Caki2 (cell line): ENCODE measurements at regions not wholly inside any gene's neighbourhood (a gene's known extent, or its start where the extent isn't known, plus 50 kb on each side); places are given as distances from the start of the nearest gene placed in this dataset.

ENCODE experiments used
- DNase-seq: peaks from one replicate; pipeline ENCODE4 v3.0.0-alpha.2; 2015; ENCODE audit warnings: low read depth
- in situ Hi-C: cut with HindIII; loops from 2 replicates; pipeline ENCODE4 v1.10.0; 2016; ENCODE audit warnings: low sequenced_read_pairs, low pct_unique_long_range_greater_than_20kb, mixed read lengths

DNA sequence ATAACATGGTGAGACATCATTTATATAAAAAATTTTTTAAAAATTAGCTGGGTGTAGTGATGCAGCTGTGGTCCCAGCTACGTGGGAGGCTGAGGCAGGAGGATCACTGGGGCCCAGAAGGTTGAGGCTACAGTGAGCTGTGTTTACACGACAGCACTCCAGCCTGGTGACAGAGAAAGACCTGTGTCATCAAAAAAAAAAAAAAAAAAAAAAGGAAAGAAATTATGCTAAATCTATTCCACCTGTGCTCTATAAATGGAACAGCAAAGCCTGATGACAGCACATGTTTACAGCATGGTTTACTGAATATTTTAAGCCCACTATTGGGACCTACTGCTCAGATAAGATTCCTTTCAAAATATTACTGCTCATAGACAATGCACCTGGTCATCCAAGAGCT lies 217.6 kb downstream of the PRDM2 start:
- in situ Hi-C loops, result no loop called here
- DNase-seq, result no peak

GRCh38 chr1:13918862-13919261 lies 218.9 kb downstream of the PRDM2 start:
- no peak for DNase-seq
- in situ Hi-C loops, result no loop called here

DNA sequence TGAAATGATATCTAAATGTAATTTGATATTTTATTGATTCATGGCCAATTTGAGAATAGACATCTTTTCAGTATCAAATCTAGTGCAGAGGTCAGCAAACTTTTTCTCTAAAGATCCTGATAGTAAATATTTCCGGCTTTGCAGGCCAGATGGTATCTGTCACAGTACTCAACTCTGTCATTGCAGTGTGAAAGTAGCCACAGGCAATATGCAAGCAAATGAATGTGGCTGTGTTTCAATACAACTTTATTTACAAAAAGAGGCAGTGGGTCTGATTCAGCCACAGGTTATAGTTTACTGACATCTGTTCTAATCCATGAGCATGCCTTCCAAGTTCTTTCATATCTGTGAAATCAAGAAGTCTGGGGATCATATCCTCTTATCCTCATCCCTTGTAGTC lies 221.2 kb downstream of the PRDM2 start:
- no peak for DNase-seq
- in situ Hi-C loops, result no loop called here

- DNase-seq, result peak; percentile 14
- in situ Hi-C loops, result no loop called here
These were observed 222.6 kb downstream of the PRDM2 start for GRCh38 chr1:13922466-13923110.

GRCh38 chr1:13926556-13926955 lies 226.6 kb downstream of the PRDM2 start:
- in situ Hi-C loops, result no loop called here
- DNase-seq, result no peak

GRCh38 chr1:13927736-13928135 lies 227.7 kb downstream of the PRDM2 start:
- DNase-seq, result no peak
- in situ Hi-C loops, result no loop called here

GRCh38 chr1:13929313-13929712 lies 229.3 kb downstream of the PRDM2 start:
- in situ Hi-C loops, result no loop called here
- no peak for DNase-seq

GRCh38 chr1:13930151-13930550 lies 230.2 kb downstream of the PRDM2 start:
- in situ Hi-C loops, result no loop called here
- no peak for DNase-seq

- in situ Hi-C loops, result no loop called here
- DNase-seq, result no peak
These were observed 231.2 kb downstream of the PRDM2 start for GRCh38 chr1:13931226-13931625.

- in situ Hi-C loops, result no loop called here
- no peak for DNase-seq
These were observed 235.3 kb downstream of the PRDM2 start for GRCh38 chr1:13935336-13935735.

GRCh38 chr1:13941315-13941714 lies 241.3 kb downstream of the PRDM2 start:
- in situ Hi-C loops, result no loop called here
- DNase-seq, result no peak

GRCh38 chr1:13943055-13943454 lies 243.1 kb downstream of the PRDM2 start:
- in situ Hi-C loops, result no loop called here
- DNase-seq, result no peak

GRCh38 chr1:13945856-13946255 lies 245.9 kb downstream of the PRDM2 start:
- in situ Hi-C loops, result no loop called here
- no peak for DNase-seq

DNA sequence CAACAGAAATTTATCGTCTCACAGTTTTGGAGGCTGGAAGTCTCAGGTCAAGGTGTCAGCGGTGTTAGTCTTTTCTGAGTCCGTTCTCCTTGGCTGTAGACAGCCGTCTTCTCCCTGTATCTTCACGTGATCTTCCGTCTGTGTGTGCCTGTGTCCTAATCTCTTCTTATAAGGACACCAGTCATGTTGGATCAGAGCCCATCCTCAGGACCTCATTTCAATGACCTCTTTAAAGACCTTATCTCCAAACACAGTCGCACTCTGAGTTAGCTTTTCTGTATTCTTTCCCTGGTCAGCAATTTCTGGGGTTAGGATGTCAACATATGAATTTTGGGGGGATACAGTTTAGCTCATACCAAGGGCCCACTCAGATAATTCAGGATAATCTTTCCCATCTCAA lies 247.7 kb downstream of the PRDM2 start:
- in situ Hi-C loops, result no loop called here
- no peak for DNase-seq

DNA sequence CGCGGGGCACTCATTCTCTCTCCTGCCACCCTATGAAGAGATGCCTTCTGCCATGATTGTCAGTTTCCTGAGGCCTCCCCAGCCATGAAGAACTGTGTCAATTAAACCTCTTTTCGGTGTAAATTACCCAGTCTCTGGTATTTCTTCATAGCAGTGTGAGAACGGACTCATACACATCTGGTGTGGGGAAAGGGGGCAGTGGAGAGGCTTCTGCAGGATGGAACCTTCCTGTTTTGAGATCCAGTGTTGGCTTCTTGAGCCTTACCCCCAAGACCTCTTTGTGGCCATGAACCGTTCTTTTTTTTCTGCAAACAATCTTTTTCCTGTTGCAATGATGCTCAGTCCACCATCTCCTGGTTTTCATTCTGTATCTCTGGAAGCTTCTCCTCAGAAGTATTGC lies 248.4 kb downstream of the PRDM2 start:
- no peak for DNase-seq
- in situ Hi-C loops, result no loop called here

DNA sequence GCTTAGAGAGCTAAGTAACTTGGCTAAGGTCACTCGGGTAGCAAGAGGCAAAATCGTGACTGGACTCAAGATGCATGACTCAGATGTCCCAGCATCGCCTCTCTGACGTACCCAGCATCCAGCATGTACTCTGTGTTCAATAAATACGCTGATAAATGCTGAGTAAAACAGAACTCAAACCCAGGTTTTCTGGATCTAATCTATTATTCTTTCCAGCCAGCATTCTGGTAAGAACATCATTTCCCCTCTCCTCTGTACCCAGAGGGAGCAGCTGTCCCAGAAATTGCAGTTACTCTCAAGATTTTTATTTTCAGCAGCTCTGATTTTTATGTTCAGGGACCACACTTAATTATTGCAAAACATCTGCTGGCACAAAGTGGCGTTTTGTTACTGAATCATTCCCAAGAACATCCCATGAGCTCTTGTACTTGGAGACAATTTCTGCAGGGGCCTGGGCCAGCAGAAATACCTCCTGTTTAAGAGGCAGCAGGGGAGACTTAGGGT lies 249.0 kb downstream of the PRDM2 start:
- in situ Hi-C loops, result no loop called here
- DNase-seq, result no peak

DNA sequence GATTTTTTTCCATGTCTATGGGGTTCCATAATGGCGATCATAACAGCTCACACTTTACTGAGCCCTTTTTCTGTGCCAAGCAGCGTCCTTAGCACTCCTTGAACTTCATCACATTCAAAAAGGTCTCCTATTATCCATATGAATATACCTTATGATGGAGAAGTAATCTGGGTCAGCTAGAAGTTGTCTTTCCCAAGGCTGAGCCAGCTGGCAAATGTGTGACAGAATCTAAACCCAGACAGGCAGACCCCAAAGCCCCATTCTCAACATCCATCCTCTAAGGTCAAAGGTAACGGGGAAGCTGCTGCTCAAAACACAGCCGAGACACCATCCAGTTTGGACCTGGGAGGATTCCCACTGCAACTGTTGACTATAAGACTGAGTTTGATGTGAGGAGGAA lies 249.6 kb downstream of the PRDM2 start:
- DNase-seq, result no peak
- in situ Hi-C loops, result no loop called here

- in situ Hi-C loops, result no loop called here
- DNase-seq, result no peak
These were observed 250.6 kb downstream of the PRDM2 start for GRCh38 chr1:13950637-13951036.

DNA sequence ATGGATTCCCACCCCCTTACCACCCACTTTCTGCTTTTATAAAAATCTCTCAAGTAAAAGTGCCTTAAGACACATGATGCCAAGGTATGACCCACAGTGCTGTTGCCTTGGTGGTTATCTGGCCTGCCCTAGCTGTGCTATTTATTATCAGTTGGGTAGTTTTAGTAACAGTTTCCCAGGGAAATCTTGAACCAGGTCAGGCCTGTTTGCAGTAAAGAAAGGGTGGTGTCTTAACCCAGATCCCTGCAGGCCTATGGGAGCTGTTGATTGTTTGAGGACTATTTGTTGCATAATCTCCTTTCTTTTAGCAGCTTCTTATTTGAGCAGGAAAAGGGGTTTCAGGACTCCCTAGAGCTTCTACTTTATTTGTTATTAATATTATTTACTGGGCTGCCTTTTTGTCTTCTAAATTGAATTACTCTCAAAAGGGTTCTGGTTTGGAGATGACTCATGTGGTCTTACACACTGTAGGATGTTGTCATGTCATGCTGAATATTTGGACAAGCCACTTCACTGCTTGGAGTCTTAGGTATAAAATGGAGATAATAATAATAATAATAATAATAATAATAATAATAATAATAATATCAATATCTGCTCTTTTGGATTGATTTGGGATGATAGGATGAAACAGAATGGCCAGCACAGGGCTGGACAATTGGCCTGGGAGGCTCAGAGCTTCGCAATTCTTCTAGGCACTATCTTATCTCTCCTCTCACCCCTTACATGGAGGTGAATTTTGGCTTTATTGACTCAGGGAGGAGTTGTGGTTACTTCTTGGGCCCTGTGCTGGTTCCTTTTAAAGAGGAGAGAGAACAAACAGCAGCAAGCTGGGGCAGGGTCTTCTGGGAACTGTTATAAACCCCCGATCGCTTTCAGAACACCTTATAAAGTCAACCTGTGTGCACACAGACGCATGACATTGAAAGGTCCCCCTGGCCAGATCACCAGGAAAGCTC lies 252.1 kb downstream of the PRDM2 start:
- DNase-seq, result no peak
- in situ Hi-C loops, result no loop called here
